ENCODE measurements at regions not wholly inside any gene's neighbourhood (a gene's known extent, or its start where the extent isn't known, plus 50 kb on each side); places are given as distances from the start of the nearest gene placed in this dataset.
"Not testable (repeated sequence)": the region's sequence is repeated elsewhere in the genome, so short reads cannot be mapped to it uniquely, and the experiment has no call there.

GRCh38 chr2:13255485-13255884, 538.7 kb downstream of the TRIB2 start:
- no peak for DNase-seq

- DNase-seq, result no peak
Measured at GRCh38 chr2:13260402-13260801, 543.7 kb downstream of the TRIB2 start.

- no peak for DNase-seq
Measured at GRCh38 chr2:13266166-13266565, 549.4 kb downstream of the TRIB2 start.

- DNase-seq, result no peak
Measured at GRCh38 chr2:13284688-13285087, 568.0 kb downstream of the TRIB2 start.

GRCh38 chr2:13289310-13289709, 572.6 kb downstream of the TRIB2 start:
- no peak for DNase-seq

- DNase-seq, result not testable (repeated sequence)
Measured at GRCh38 chr2:13308478-13308805, 591.7 kb downstream of the TRIB2 start.

- no peak for DNase-seq
Measured at GRCh38 chr2:13308989-13309388, 592.3 kb downstream of the TRIB2 start.

- no peak for DNase-seq
Measured at GRCh38 chr2:13332060-13332459, 615.3 kb downstream of the TRIB2 start.

GRCh38 chr2:13334071-13334470, 617.3 kb downstream of the TRIB2 start:
- DNase-seq, result not testable (repeated sequence)

- DNase-seq, result no peak
Measured at GRCh38 chr2:13334545-13334944, 617.8 kb downstream of the TRIB2 start.

GRCh38 chr2:13335862-13336535, 619.3 kb downstream of the TRIB2 start:
- DNase-seq, result no peak

- DNase-seq, result no peak
Measured at GRCh38 chr2:13351068-13351467, 634.3 kb downstream of the TRIB2 start.

- DNase-seq, result no peak
Measured at GRCh38 chr2:13353083-13353482, 636.3 kb downstream of the TRIB2 start.

GRCh38 chr2:13354031-13354430, 637.3 kb downstream of the TRIB2 start:
- no peak for DNase-seq

- not testable (repeated sequence) for DNase-seq
Measured at GRCh38 chr2:13381928-13382327, 665.2 kb downstream of the TRIB2 start.

GRCh38 chr2:13389172-13389571, 672.4 kb downstream of the TRIB2 start:
- not testable (repeated sequence) for DNase-seq

- no peak for DNase-seq
Measured at GRCh38 chr2:13390676-13391075, 673.9 kb downstream of the TRIB2 start.

- no peak for DNase-seq
Measured at GRCh38 chr2:13401312-13401711, 684.6 kb downstream of the TRIB2 start.

GRCh38 chr2:13413989-13414388, 697.3 kb downstream of the TRIB2 start:
- DNase-seq, result no peak

GRCh38 chr2:13414897-13415296, 698.2 kb downstream of the TRIB2 start:
- no peak for DNase-seq

- DNase-seq, result no peak
Measured at GRCh38 chr2:13433954-13434353, 717.2 kb downstream of the TRIB2 start.

- DNase-seq, result not testable (repeated sequence)
Measured at GRCh38 chr2:13443554-13444261, 727.0 kb downstream of the TRIB2 start.

- no peak for DNase-seq
Measured at GRCh38 chr2:13462464-13462863, 745.7 kb downstream of the TRIB2 start.

- no peak for DNase-seq
Measured at GRCh38 chr2:13466076-13466475, 749.3 kb downstream of the TRIB2 start.

GRCh38 chr2:13474538-13474937, 757.8 kb downstream of the TRIB2 start:
- no peak for DNase-seq

All from stimulated activated naive CD4-positive, alpha-beta T cell treated with Interleukin-2 at 50 U/mL for 16 hours (primary cell).